Spleen (tissue), 11 donors: ENCODE measurements at regions not wholly inside any gene's neighbourhood (a gene's known extent, or its start where the extent isn't known, plus 50 kb on each side); places are given as distances from the start of the nearest gene placed in this dataset.

Source experiments
- DNase-seq: peaks from one replicate; pipeline ENCODE4 v3.0.0-alpha.2; 2020
- H3K27ac ChIP-seq, 8 donors: fragments of 200-600 bp; sonication (generic) in 7 of 8; 1 replicate in 4 of 8; 2 replicates in 4 of 8; pipeline versions ENCODE4 v1.5.0 to v1.8.0; 2016 to 2021; ENCODE audit warnings: inconsistent platforms in 4 of 8, mild to moderate bottlenecking in 4 of 8, moderate library complexity in 1 of 8
- H3K27me3 ChIP-seq, 7 donors: fragments of 200-600 bp; sonication (generic) in 6 of 7; replicated peaks in 1 of 7; 1 replicate in 4 of 7; 2 replicates in 3 of 7; pipeline versions ENCODE4 v1.5.0 to v1.8.0; 2016 to 2021; ENCODE audit warnings: inconsistent platforms in 3 of 7, mild to moderate bottlenecking in 1 of 7
- H3K36me3 ChIP-seq, 6 donors: fragments of 200-600 bp; sonication (generic) in 5 of 6; 1 replicate in 4 of 6; 2 replicates in 2 of 6; pipeline versions ENCODE4 v1.5.0 to v1.8.0; 2016 to 2021; ENCODE audit warnings: inconsistent platforms in 2 of 6
- H3K4me1 ChIP-seq, 6 donors: fragments of 200-600 bp; sonication (generic) in 5 of 6; 1 replicate in 3 of 6; 2 replicates in 3 of 6; pipeline versions ENCODE4 v1.5.0 to v1.8.0; 2016 to 2021; ENCODE audit warnings: inconsistent platforms in 3 of 6
- H3K4me3 ChIP-seq, 8 donors: fragments of 200-600 bp; sonication (generic) in 7 of 8; 1 replicate in 4 of 8; 2 replicates in 4 of 8; pipeline versions ENCODE4 v1.5.0 to v1.8.0; 2016 to 2021; ENCODE audit warnings: inconsistent platforms in 4 of 8, mild to moderate bottlenecking in 4 of 8, moderate library complexity in 2 of 8
- H3K9me3 ChIP-seq, 8 donors: fragments of 200-600 bp; sonication (generic) in 7 of 8; 1 replicate in 4 of 8; 2 replicates in 4 of 8; pipeline versions ENCODE4 v1.5.0 to v1.8.0; 2016 to 2021; ENCODE audit warnings: inconsistent platforms in 4 of 8
- CTCF ChIP-seq, 11 experiments: fragments of 200-600 bp in 7 of 11; fragments of 450-650 bp in 4 of 11; sonication (generic) in 4 of 11; IDR thresholded peaks in 8 of 11; conservative IDR thresholded peaks in 3 of 11; 1 replicate in 7 of 11; 2 replicates in 4 of 11; pipeline versions ENCODE4 v1.4.0 to v1.8.0; 2016 to 2021; ENCODE audit warnings: antibody characterized with exemption in 11 of 11, inconsistent platforms in 4 of 11, mild to moderate bottlenecking in 1 of 11
- POLR2A ChIP-seq, 3 donors: fragments of 450-650 bp; IDR thresholded peaks; one replicate each; pipeline ENCODE4 v1.5.1; 2017; ENCODE audit warnings: antibody characterized with exemption in 3 of 3, mild to moderate bottlenecking in 1 of 3
- POLR2AphosphoS5 ChIP-seq, 3 donors: sonication (generic); formaldehyde crosslinking; IDR thresholded peaks; one replicate each; pipeline ENCODE4 v1.5.1; 2017; ENCODE audit warnings: antibody characterized with exemption in 3 of 3
- WGBS, 5 donors: extraction: QIAGEN DNeasy Blood & Tissue Kit in 3 of 5; methylation state at CpG; one replicate each; pipeline versions ENCODE4 v1.1.5 to v1.1.7; 2013 to 2018; 5-methylcytosine and 5-hydroxymethylcytosine counted together
- intact Hi-C: fragments of 100-400 bp; cut with DNase I; formaldehyde crosslinking; loops from one replicate; pipeline ENCODE4 v1.15.0; 2023; ENCODE audit warnings: low total_unique reads
- donor health status: healthy with polysubstance abuse.
- donor health status: DM: no; HTN: no; CAD: no; lungs with moderate emphysema.
- donor health status: DM: no; HTN: no; CAD: no.
- donor health status: Bipolar disorder and iron deficiency.
- donor health status: healthy.
- donor health status: DM: no; HTN: no; CAD: no.
- donor health status: DM: yes; HTN: yes; CAD: no.

- no peak for DNase-seq
- Histone ChIP-seq H3K27ac (no peak overlapping the region), H3K27me3 (peaks cover 0 to 12% (median 0%) of the 10 kb centered on the region in 7 donors), H3K36me3 (no peaks in the 10 kb centered on the region), H3K4me3 (no peak overlapping the region), H3K9me3 (no peaks in the 10 kb centered on the region), H3K4me1 (no peaks in the 10 kb centered on the region)
- intact Hi-C loops = no loop called here
- TF ChIP-seq POLR2AphosphoS5 (IDR thresholded peaks at IDR 0.05) (no peak), POLR2A (IDR thresholded peaks at IDR 0.05) (no peak)
- 68 to 80% (median 77%) methylated on average over 5 of the region's 5 CpGs for WGBS, 5 donors
Observed at GRCh38 chr5:6181147-6181729, 197.1 kb downstream of the MED10 start.

- no peak for TF ChIP-seq POLR2A (IDR thresholded peaks at IDR 0.05)
- TF ChIP-seq CTCF (IDR thresholded peaks at IDR 0.05 in 8 of 11, conservative IDR thresholded peaks at IDR 0.05 in 3 of 11) = no peak
- no peak for TF ChIP-seq POLR2AphosphoS5 (IDR thresholded peaks at IDR 0.05)
- no peak for DNase-seq
- no peak overlapping the region for H3K4me3 ChIP-seq
- H3K9me3 ChIP-seq = no peaks in the 10 kb centered on the region
- 69 to 78% (median 74%) methylated on average over 2 of the region's 2 CpGs for WGBS, 5 donors
- H3K4me1 ChIP-seq = no peaks in the 10 kb centered on the region
- intact Hi-C loops = no loop called here
- no peaks in the 10 kb centered on the region for H3K36me3 ChIP-seq
- H3K27me3 ChIP-seq = peaks cover 0 to 12% (median 0%) of the 10 kb centered on the region in 7 donors
- H3K27ac ChIP-seq = no peak overlapping the region
Observed at GRCh38 chr5:6180231-6180872, 198.0 kb downstream of the MED10 start.

- 75 to 93% (median 80%) methylated on average over 2 of the region's 2 CpGs for WGBS, 5 donors
- no peaks in the 10 kb centered on the region for H3K36me3 ChIP-seq
- H3K4me1 ChIP-seq = no peaks in the 10 kb centered on the region
- H3K27me3 ChIP-seq = peaks cover 0 to 12% (median 0%) of the 10 kb centered on the region in 7 donors
- intact Hi-C loops = no loop called here
- TF ChIP-seq POLR2A (IDR thresholded peaks at IDR 0.05) (no peak), POLR2AphosphoS5 (IDR thresholded peaks at IDR 0.05) (no peak), CTCF (IDR thresholded peaks at IDR 0.05 in 8 of 11, conservative IDR thresholded peaks at IDR 0.05 in 3 of 11) (no peak)
- no peak overlapping the region for H3K27ac ChIP-seq
- H3K9me3 ChIP-seq = no peaks in the 10 kb centered on the region
- H3K4me3 ChIP-seq = no peak overlapping the region
- DNase-seq = no peak
Observed at GRCh38 chr5:6178846-6179532, 199.4 kb downstream of the MED10 start.

- peaks cover 0 to 12% (median 0%) of the 10 kb centered on the region in 7 donors for H3K27me3 ChIP-seq
- no peak overlapping the region for H3K27ac ChIP-seq
- intact Hi-C loops = no loop called here
- WGBS, 5 donors = 81 to 87% (median 84%) methylated on average over 5 of the region's 5 CpGs
- TF ChIP-seq CTCF (IDR thresholded peaks at IDR 0.05 in 8 of 11, conservative IDR thresholded peaks at IDR 0.05 in 3 of 11) (no peak), POLR2A (IDR thresholded peaks at IDR 0.05) (no peak), POLR2AphosphoS5 (IDR thresholded peaks at IDR 0.05) (no peak)
- no peak for DNase-seq
- H3K4me3 ChIP-seq = no peak overlapping the region
- no peaks in the 10 kb centered on the region for H3K36me3 ChIP-seq
- no peaks in the 10 kb centered on the region for H3K9me3 ChIP-seq
- H3K4me1 ChIP-seq = no peaks in the 10 kb centered on the region
Observed at GRCh38 chr5:6177926-6178325, 200.4 kb downstream of the MED10 start.
